Karpas-422 (cell line): ENCODE measurements at regions not wholly inside any gene's neighbourhood (a gene's known extent, or its start where the extent isn't known, plus 50 kb on each side); places are given as distances from the start of the nearest gene placed in this dataset.

ENCODE experiments used
- DNase-seq: peaks from one replicate; pipeline ENCODE4 v3.0.0-alpha.2; 2015
- H2AFZ ChIP-seq: fragments of 200-600 bp; sonication (generic); 2 replicates; pipeline ENCODE4 v1.6.1; 2014; ENCODE audit warnings: antibody characterized with exemption, low read length, mixed read lengths
- H3K27ac ChIP-seq: fragments of 200-600 bp; sonication (generic); 2 replicates; pipeline ENCODE4 v1.5.1; 2014; ENCODE audit warnings: mild to moderate bottlenecking, low read length, moderate library complexity
- H3K27me3 ChIP-seq: fragments of 200-600 bp; sonication (generic); 2 replicates; pipeline ENCODE4 v1.6.1; 2014; ENCODE audit warnings: low read length, mixed read lengths
- H3K36me3 ChIP-seq: fragments of 200-600 bp; sonication (generic); 2 replicates; pipeline ENCODE4 v1.6.1; 2014; ENCODE audit warnings: low read length, mixed read lengths; ENCODE audit not compliant: insufficient read depth
- H3K4me1 ChIP-seq: fragments of 200-600 bp; sonication (generic); 2 replicates; pipeline ENCODE4 v1.6.1; 2014; ENCODE audit warnings: mild to moderate bottlenecking, low read length, mixed read lengths
- H3K4me2 ChIP-seq: fragments of 200-600 bp; sonication (generic); 2 replicates; pipeline ENCODE4 v1.6.1; 2014; ENCODE audit warnings: low read length, low read depth, mild to moderate bottlenecking; ENCODE audit not compliant: poor library complexity, severe bottlenecking
- H3K4me3 ChIP-seq: fragments of 200-600 bp; sonication (generic); 2 replicates; pipeline ENCODE4 v1.5.1; 2014; ENCODE audit warnings: mild to moderate bottlenecking, antibody characterized with exemption, low read length, mixed read lengths
- H3K79me2 ChIP-seq: fragments of 200-600 bp; sonication (generic); 2 replicates; pipeline ENCODE4 v1.6.1; 2014; ENCODE audit warnings: mild to moderate bottlenecking, low read length, mixed read lengths
- H3K9ac ChIP-seq: fragments of 200-600 bp; sonication (generic); 2 replicates; pipeline ENCODE4 v1.6.0; 2014; ENCODE audit warnings: low read length
- H3K9me2 ChIP-seq: fragments of 200-600 bp; sonication (generic), shearing (Covaris generic); replicated peaks from 2 replicates; pipeline ENCODE4 v1.6.0; 2014; ENCODE audit warnings: mild to moderate bottlenecking, low read length, moderate library complexity; ENCODE audit not compliant: insufficient read depth
- H3K9me3 ChIP-seq: fragments of 300-700, 200-600 bp; sonication (generic); 2 replicates; pipeline ENCODE4 v1.6.1; 2014; ENCODE audit warnings: low read length, mixed read lengths
- H4K20me1 ChIP-seq: fragments of 200-600 bp; sonication (generic); 2 replicates; pipeline ENCODE4 v1.6.1; 2014; ENCODE audit warnings: mild to moderate bottlenecking, antibody characterized with exemption, low read length, low read depth; ENCODE audit not compliant: insufficient read depth

- H2AFZ ChIP-seq = no peak overlapping the region
- H4K20me1 ChIP-seq = no peaks in the 10 kb centered on the region
- H3K9me2 ChIP-seq = no peaks in the 10 kb centered on the region
- no peak overlapping the region for H3K4me3 ChIP-seq
- peaks cover 57% of the 10 kb centered on the region for H3K9me3 ChIP-seq
- H3K9ac ChIP-seq = no peak overlapping the region
- H3K27me3 ChIP-seq = no peaks in the 10 kb centered on the region
- H3K4me1 ChIP-seq = no peaks in the 10 kb centered on the region
- no peaks in the 10 kb centered on the region for H3K79me2 ChIP-seq
- H3K27ac ChIP-seq = no peak overlapping the region
- H3K36me3 ChIP-seq = no peaks in the 10 kb centered on the region
- H3K4me2 ChIP-seq = no peak overlapping the region
- DNase-seq = no peak
Measured at GRCh38 chr14:29465095-29465494, 462.6 kb downstream of the PRKD1 start.

DNA sequence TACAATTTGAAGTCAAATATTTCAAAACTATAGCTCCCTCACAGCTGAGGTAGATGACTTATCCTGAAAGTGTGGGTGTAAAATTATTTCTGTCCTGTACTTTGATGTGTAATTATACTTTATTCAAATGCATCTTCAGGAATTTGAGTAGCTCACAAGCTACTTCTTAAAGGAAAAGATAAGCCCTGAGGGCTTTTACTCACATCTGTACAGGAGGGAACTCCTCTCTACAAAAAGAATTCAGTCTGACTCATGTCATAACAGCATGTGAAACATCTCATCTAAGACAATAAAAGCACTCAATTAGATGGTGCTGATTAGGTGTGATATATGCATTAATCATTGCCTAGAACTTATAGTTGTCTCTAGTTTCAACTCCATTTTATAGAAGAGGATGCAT, 452.0 kb downstream of the PRKD1 start:
- Histone ChIP-seq H3K4me1 (no peaks in the 10 kb centered on the region), H3K79me2 (no peaks in the 10 kb centered on the region), H3K27me3 (no peaks in the 10 kb centered on the region), H3K9ac (no peak overlapping the region), H3K9me2 (no peaks in the 10 kb centered on the region), H3K4me2 (no peak overlapping the region), H4K20me1 (no peaks in the 10 kb centered on the region), H3K36me3 (no peaks in the 10 kb centered on the region), H2AFZ (no peak overlapping the region), H3K9me3 (peaks cover 56% of the 10 kb centered on the region), H3K4me3 (no peak overlapping the region), H3K27ac (no peak overlapping the region)
- DNase-seq = no peak

- H2AFZ ChIP-seq = no peak overlapping the region
- H3K9me2 ChIP-seq = no peaks in the 10 kb centered on the region
- no peak overlapping the region for H3K27ac ChIP-seq
- H3K9ac ChIP-seq = no peak overlapping the region
- no peak overlapping the region for H3K4me2 ChIP-seq
- H3K36me3 ChIP-seq = 0 out of 2 replicates have a peak, but pooled peaks cover 3% of the 10 kb centered on the region
- H3K4me1 ChIP-seq = no peaks in the 10 kb centered on the region
- peaks cover 55% of the 10 kb centered on the region for H3K9me3 ChIP-seq
- H3K27me3 ChIP-seq = no peaks in the 10 kb centered on the region
- H4K20me1 ChIP-seq = no peaks in the 10 kb centered on the region
- no peak overlapping the region for H3K4me3 ChIP-seq
- no peaks in the 10 kb centered on the region for H3K79me2 ChIP-seq
- DNase-seq = no peak
Measured at GRCh38 chr14:29486132-29486531, 441.5 kb downstream of the PRKD1 start.

- H3K27me3 ChIP-seq = no peaks in the 10 kb centered on the region
- no peaks in the 10 kb centered on the region for H4K20me1 ChIP-seq
- no peaks in the 10 kb centered on the region for H3K4me1 ChIP-seq
- no peak overlapping the region for H2AFZ ChIP-seq
- peaks cover 68% of the 10 kb centered on the region for H3K9me3 ChIP-seq
- no peak for DNase-seq
- H3K27ac ChIP-seq = no peak overlapping the region
- no peaks in the 10 kb centered on the region for H3K79me2 ChIP-seq
- no peaks in the 10 kb centered on the region for H3K9me2 ChIP-seq
- H3K4me2 ChIP-seq = no peak overlapping the region
- no peak overlapping the region for H3K4me3 ChIP-seq
- 0 out of 2 replicates have a peak, but pooled peaks cover 3% of the 10 kb centered on the region for H3K36me3 ChIP-seq
- H3K9ac ChIP-seq = no peak overlapping the region
Measured at GRCh38 chr14:29489911-29490425, 437.7 kb downstream of the PRKD1 start.

- Histone ChIP-seq H3K9me3 (peaks cover 63% of the 10 kb centered on the region), H3K4me2 (no peak overlapping the region), H3K27me3 (no peaks in the 10 kb centered on the region), H3K4me3 (no peak overlapping the region), H3K36me3 (0 out of 2 replicates have a peak, but pooled peaks cover 3% of the 10 kb centered on the region), H3K9ac (no peak overlapping the region), H3K9me2 (no peaks in the 10 kb centered on the region), H3K27ac (no peak overlapping the region), H4K20me1 (no peaks in the 10 kb centered on the region), H3K4me1 (no peaks in the 10 kb centered on the region), H2AFZ (no peak overlapping the region), H3K79me2 (no peaks in the 10 kb centered on the region)
- no peak for DNase-seq
Measured at GRCh38 chr14:29493849-29494248, 433.8 kb downstream of the PRKD1 start.

DNA sequence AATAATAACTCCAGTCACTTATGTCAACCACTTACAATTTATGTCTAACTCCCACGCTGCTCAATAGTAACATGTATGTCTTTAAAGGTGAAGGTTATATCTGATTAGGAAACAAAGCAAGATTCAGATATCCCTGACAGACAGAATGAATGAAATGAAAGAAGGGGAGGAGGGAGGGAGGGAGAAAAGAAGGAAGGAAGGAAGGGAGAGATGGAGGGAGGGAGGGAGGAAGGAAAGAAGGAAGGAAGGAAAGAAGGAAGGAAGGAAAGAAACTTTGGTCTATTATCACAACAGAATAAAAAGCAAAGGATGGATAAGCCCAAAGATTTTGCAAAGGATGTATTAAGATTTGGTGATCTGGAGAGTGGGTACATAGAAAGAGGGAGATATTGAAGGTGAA, 433.3 kb downstream of the PRKD1 start:
- Histone ChIP-seq H3K4me1 (no peaks in the 10 kb centered on the region), H3K4me3 (no peak overlapping the region), H3K36me3 (0 out of 2 replicates have a peak, but pooled peaks cover 3% of the 10 kb centered on the region), H3K79me2 (no peaks in the 10 kb centered on the region), H3K27me3 (no peaks in the 10 kb centered on the region), H3K9ac (no peak overlapping the region), H3K27ac (no peak overlapping the region), H3K9me3 (peaks cover 58% of the 10 kb centered on the region), H2AFZ (no peak overlapping the region), H4K20me1 (no peaks in the 10 kb centered on the region), H3K9me2 (no peaks in the 10 kb centered on the region), H3K4me2 (no peak overlapping the region)
- DNase-seq = no peak

DNA sequence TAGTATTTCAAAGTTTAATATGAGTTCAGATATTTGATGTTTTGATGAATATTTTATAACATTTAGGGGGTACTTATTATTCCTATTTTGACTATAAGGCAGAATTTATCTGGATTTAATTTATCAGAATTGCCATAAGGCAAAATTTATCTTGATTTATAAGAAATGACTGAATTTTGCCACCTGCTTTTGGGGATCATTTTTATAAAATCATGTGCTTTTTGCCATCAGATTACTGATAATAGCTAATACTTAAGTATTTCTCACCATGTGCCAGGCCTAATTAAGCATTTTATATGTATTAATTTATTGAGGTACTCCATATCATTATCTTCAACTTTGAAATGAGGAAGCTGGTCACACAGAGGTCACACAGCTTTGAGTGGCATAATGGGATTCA, 423.7 kb downstream of the PRKD1 start:
- Histone ChIP-seq H3K9ac (no peak overlapping the region), H3K27me3 (no peaks in the 10 kb centered on the region), H3K9me2 (0 out of 2 replicates have a peak, but pooled peaks cover 2% of the 10 kb centered on the region), H3K36me3 (no peaks in the 10 kb centered on the region), H3K4me1 (no peaks in the 10 kb centered on the region), H4K20me1 (no peaks in the 10 kb centered on the region), H3K9me3 (peaks cover 58% of the 10 kb centered on the region), H2AFZ (no peak overlapping the region), H3K4me3 (no peak overlapping the region; the same call in 1 of the 2 replicates), H3K4me2 (no peak overlapping the region), H3K27ac (no peak overlapping the region), H3K79me2 (no peaks in the 10 kb centered on the region)
- no peak for DNase-seq

GRCh38 chr14:29518335-29518734, 409.3 kb downstream of the PRKD1 start:
- Histone ChIP-seq H3K27me3 (no peaks in the 10 kb centered on the region), H3K4me1 (no peaks in the 10 kb centered on the region), H3K79me2 (no peaks in the 10 kb centered on the region), H3K4me3 (no peak overlapping the region), H4K20me1 (no peaks in the 10 kb centered on the region), H3K9ac (no peak overlapping the region), H2AFZ (no peak overlapping the region), H3K9me2 (no peaks in the 10 kb centered on the region), H3K36me3 (no peaks in the 10 kb centered on the region), H3K9me3 (peaks cover 41% of the 10 kb centered on the region), H3K27ac (no peak overlapping the region), H3K4me2 (no peak overlapping the region)
- DNase-seq = no peak
